ENCODE measurements at regions not wholly inside any gene's neighbourhood (a gene's known extent, or its start where the extent isn't known, plus 50 kb on each side); places are given as distances from the start of the nearest gene placed in this dataset.

DNA sequence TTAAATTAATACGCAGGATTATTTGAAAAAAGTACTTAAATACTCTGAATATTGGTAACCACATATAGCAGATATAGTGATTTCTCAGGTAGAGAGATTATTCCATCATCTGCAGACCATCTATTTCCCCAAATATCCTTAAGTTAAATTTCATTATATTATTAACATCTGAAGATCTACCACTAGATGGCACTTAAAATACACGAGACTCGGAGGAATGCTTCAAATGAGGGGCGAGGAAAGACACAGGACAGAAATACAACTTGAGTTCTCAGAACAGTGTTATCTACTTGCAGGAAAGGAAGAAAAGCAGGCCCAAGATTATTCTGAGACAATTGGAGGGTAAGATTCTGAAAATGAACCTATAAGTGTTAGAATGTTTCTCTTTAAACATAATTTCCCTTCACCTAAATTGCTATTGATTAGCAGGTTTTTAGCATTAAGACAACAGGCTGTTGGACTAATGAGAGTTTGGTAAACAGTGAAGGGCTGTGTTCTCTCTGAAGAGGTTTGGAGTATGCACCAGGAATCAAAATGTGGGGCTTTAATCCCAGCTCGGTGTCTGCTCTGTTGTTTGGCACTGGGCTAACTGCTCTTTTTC lies 76.9 kb upstream of the GCFC2 start:
- no peak overlapping the region for H3K4me3 ChIP-seq (ENCODE audit: low read depth, low read length)
- DNase-seq (ENCODE audit: low read depth): no peak
- TF ChIP-seq, protein P1, sequence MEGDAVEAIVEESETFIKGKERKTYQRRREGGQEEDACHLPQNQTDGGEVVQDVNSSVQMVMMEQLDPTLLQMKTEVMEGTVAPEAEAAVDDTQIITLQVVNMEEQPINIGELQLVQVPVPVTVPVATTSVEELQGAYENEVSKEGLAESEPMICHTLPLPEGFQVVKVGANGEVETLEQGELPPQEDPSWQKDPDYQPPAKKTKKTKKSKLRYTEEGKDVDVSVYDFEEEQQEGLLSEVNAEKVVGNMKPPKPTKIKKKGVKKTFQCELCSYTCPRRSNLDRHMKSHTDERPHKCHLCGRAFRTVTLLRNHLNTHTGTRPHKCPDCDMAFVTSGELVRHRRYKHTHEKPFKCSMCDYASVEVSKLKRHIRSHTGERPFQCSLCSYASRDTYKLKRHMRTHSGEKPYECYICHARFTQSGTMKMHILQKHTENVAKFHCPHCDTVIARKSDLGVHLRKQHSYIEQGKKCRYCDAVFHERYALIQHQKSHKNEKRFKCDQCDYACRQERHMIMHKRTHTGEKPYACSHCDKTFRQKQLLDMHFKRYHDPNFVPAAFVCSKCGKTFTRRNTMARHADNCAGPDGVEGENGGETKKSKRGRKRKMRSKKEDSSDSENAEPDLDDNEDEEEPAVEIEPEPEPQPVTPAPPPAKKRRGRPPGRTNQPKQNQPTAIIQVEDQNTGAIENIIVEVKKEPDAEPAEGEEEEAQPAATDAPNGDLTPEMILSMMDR (IDR thresholded peaks at IDR 0.05; ENCODE audit: low read depth, low read length, missing control alignments): peak; percentile 34

DNA sequence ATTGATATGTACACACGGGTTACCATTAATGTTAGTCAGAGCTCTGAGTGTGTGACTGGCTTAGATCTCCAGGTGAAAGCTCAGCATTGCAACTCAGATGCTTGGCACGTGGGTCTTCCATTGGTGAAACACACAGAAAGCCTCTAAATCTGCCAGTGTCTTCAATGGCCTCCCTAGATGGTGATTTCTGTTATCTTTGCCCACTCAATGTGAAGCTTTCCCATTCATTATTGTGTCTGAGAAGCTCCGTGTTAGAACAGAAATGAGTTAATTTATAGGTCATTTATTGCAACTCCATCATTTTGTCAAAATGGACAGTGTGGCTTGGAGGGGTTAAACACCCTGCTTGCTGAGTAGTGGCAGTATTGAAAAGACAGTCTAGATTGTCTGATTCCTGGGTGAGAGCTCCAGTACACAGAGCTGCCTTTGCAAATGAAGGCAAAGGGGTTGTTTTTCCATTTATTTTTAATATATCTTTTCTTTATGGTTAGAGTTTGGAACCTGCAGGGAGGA lies 64.7 kb upstream of the GCFC2 start:
- TF ChIP-seq, protein P1 (IDR thresholded peaks at IDR 0.05; ENCODE audit: low read depth, low read length, missing control alignments): no peak
- DNase-seq (ENCODE audit: low read depth): no peak
- no peak overlapping the region for H3K4me3 ChIP-seq (ENCODE audit: low read depth, low read length)

DNA sequence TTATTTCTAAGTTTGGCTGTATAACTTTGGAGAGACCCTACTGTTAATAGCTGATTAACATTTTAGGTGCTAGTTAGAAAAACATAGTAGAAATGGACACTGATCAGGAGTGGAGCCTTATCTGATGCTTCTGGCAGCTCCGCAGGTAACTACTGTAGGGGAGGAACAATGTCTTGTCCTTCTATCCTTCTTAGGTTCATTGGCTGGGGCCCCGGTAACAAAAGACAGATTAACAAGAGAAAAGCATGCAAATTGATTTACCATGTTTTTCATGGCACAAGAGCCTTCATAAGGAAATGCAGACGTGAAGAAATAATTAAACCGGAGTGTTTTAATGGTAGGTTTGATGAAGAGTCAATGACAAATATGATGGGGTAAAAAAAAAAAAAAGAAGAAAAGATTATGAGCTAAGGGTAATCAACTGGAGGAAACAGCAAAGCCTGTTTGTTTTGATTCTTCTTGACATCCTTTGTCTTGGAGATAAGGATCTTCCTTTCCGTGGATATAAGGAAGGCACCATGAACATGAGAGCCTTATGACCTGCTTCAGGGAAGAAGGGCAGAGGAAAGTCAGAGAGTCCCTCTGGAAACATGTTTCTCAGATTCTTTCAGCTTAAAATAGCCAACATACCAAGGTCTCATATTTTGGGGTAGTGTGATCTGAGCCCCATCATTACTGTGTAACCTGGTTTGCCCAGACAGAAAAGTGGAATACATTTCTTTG lies 62.4 kb upstream of the GCFC2 start:
- TF ChIP-seq, protein P1 (IDR thresholded peaks at IDR 0.05; ENCODE audit: low read depth, low read length, missing control alignments): no peak
- H3K4me3 ChIP-seq (ENCODE audit: low read depth, low read length): no peak overlapping the region
- no peak for DNase-seq (ENCODE audit: low read depth)

DNA sequence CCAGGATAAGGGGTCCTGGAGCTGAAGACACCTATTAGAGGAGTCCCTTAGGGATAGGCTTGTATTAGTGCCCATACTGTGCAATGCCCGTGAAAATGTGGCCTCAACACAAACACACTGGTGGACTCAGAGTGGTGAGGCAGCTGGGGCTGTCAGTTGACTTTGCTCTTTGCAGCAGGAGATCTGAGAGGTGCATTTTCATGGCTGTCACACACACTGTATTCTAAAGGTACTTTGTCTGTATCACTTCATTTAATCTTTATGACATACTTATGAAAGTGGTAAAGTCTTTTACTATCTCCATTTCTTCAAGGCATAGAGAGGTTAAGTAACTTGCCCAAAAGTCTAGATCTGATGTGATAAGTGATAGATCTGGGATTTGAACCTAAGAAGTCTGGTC lies 55.1 kb upstream of the GCFC2 start:
- TF ChIP-seq, protein P1 (IDR thresholded peaks at IDR 0.05; ENCODE audit: low read depth, low read length, missing control alignments): no peak
- H3K4me3 ChIP-seq (ENCODE audit: low read depth, low read length): no peak overlapping the region
- DNase-seq (ENCODE audit: low read depth): no peak

DNA sequence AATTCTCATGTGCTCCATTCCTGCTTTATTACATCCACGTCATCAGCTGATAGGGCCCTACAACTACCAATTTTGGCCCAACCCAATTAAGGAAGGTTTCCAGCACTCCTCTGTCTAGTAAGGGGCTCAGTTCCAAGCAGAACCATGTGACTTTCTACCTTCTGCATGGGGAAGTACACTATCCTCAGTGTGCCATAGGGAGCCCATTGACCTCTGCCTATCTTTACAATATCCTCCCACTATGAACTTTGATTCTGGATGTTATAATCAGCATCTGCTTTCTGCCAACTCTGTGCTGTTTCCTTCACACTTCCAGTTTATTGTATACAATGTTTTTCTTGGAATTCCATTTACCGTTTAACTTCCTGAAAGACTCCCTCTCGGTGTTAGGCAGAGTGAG lies 53.9 kb upstream of the GCFC2 start:
- TF ChIP-seq, protein P1 (IDR thresholded peaks at IDR 0.05; ENCODE audit: low read depth, low read length, missing control alignments): no peak
- no peak for DNase-seq (ENCODE audit: low read depth)
- H3K4me3 ChIP-seq (ENCODE audit: low read depth, low read length): no peak overlapping the region
